Heart left ventricle (tissue), 13 donors: ENCODE measurements at regions not wholly inside any gene's neighbourhood (a gene's known extent, or its start where the extent isn't known, plus 50 kb on each side); places are given as distances from the start of the nearest gene placed in this dataset.

Experiments
- POLR2A ChIP-seq, 2 donors: fragments of 450-650 bp; IDR thresholded peaks; one replicate each; pipeline ENCODE4 v1.6.1; 2017; ENCODE audit warnings: antibody characterized with exemption in 2 of 2, mild to moderate bottlenecking in 2 of 2, moderate library complexity in 2 of 2
- TF ChIP-seq, protein P1 (sequence below), 12 donors: fragments of 200-600 bp; sonication (generic) in 4 of 12; IDR thresholded peaks; one replicate each; pipeline versions ENCODE4 v1.5.0 to v1.8.0; 2018 to 2022; ENCODE audit warnings: antibody characterized with exemption in 12 of 12, mild to moderate bottlenecking in 5 of 12
- donor health status: ischemic (EF 13 %, LVEDD 7.1; RV severe dilation, severe dysfunction).
- donor health status: DM: no; HTN: yes; CAD: no.
- donor health status: DM: no; HTN: no; CAD: no.
- donor health status: ischemic (EF 25% LVEDD 6.9; RV normal size, moderate dysfunction).
- donor health status: ischemic (EF 25% LVEDD 5.7; RV mildly dilated, moderate dysfunction).
- donor health status: ischemic (EF 35%, LVEDD 5.7; RV mildly dilated, moderate dysfunction).
- donor health status: nonischemic (EF 11% LVEDD 7.7; RV severe dilation, severe dysfunction).
- donor health status: DM: yes; HTN: yes; CAD: no.
- donor health status: PGD.
- donor health status: ischemic (EF 29% LVEDD 5.4; RV normal size, mild dysfunction).
- donor health status: nonischemic (EF 23%, LVEDD 6.1; RV moderate dilation, normal function).

DNA sequence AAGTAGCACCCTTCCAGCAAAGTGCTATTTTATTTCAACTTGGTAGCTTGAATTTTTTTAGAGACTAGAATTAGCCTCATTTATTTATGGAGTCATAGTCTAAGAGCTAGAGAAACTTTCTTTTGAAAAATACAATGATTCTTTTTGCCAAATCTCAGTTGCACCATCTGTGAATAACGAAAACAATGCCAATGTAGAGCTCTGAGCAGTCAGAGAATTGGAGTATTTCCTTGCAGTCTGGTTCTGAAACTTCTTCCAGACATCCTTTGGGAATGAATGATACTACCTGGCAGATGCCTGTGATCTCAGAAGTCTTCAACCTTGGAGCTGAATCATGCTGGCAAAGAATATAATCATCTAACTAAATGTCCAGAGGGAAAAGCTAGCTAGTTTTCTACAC lies 511.5 kb upstream of the CYLC2 start:
- TF ChIP-seq, protein P1, sequence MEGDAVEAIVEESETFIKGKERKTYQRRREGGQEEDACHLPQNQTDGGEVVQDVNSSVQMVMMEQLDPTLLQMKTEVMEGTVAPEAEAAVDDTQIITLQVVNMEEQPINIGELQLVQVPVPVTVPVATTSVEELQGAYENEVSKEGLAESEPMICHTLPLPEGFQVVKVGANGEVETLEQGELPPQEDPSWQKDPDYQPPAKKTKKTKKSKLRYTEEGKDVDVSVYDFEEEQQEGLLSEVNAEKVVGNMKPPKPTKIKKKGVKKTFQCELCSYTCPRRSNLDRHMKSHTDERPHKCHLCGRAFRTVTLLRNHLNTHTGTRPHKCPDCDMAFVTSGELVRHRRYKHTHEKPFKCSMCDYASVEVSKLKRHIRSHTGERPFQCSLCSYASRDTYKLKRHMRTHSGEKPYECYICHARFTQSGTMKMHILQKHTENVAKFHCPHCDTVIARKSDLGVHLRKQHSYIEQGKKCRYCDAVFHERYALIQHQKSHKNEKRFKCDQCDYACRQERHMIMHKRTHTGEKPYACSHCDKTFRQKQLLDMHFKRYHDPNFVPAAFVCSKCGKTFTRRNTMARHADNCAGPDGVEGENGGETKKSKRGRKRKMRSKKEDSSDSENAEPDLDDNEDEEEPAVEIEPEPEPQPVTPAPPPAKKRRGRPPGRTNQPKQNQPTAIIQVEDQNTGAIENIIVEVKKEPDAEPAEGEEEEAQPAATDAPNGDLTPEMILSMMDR (IDR thresholded peaks at IDR 0.05), result no peak
- TF ChIP-seq POLR2A (IDR thresholded peaks at IDR 0.05), result no peak
